ENCODE measurements at regions not wholly inside any gene's neighbourhood (a gene's known extent, or its start where the extent isn't known, plus 50 kb on each side); places are given as distances from the start of the nearest gene placed in this dataset.

GRCh38 chr12:126797525-126797924, 1469.4 kb upstream of the TMEM132C start:
- TF ChIP-seq EZH2 (IDR thresholded peaks at IDR 0.05; ENCODE audit: insufficient read depth, poor library complexity, severe bottlenecking) (no peak), EZH2phosphoT487 (IDR thresholded peaks at IDR 0.05; ENCODE audit: insufficient read depth, low read depth) (no peak)

All from GM23248 (cell line).